SK-N-SH treated with all-trans-retinoic acid at 6 μM for 48 hours (cell line): ENCODE measurements at regions not wholly inside any gene's neighbourhood (a gene's known extent, or its start where the extent isn't known, plus 50 kb on each side); places are given as distances from the start of the nearest gene placed in this dataset.

Experiments
- PATZ1 ChIP-seq: fragments of 250-450 bp; sonication (Bioruptor Pico); IDR thresholded peaks from 2 replicates; pipeline ENCODE4 v1.8.0; 2020; ENCODE audit warnings: mild to moderate bottlenecking, moderate library complexity, borderline replicate concordance
- RARB ChIP-seq: fragments of 250-450 bp; sonication (Bioruptor Pico); IDR thresholded peaks from 2 replicates; pipeline ENCODE4 v1.8.0; 2021; ENCODE audit warnings: mild to moderate bottlenecking, moderate library complexity

GRCh38 chr1:106584107-106584506 is 472.4 kb upstream of the PRMT6 start:
- TF ChIP-seq PATZ1 (CRISPR knock-in tag): no peak
- TF ChIP-seq RARB: no peak
